Esophagus (tissue), 2 donors: ENCODE measurements at regions not wholly inside any gene's neighbourhood (a gene's known extent, or its start where the extent isn't known, plus 50 kb on each side); places are given as distances from the start of the nearest gene placed in this dataset.
"Not testable (repeated sequence)": the region's sequence is repeated elsewhere in the genome, so short reads cannot be mapped to it uniquely, and the experiment has no call there.

ENCODE experiments used
- H3K27ac ChIP-seq, 2 donors: one replicate each; pipeline ENCODE4 v1.5.1; 2013; ENCODE audit warnings: low read depth in 2 of 2, mild to moderate bottlenecking in 2 of 2, inconsistent platforms in 1 of 2, low read length in 1 of 2, moderate library complexity in 1 of 2
- H3K27me3 ChIP-seq, 2 donors: one replicate each; pipeline ENCODE4 v1.6.1; 2013; ENCODE audit warnings: low read length in 2 of 2, control low read depth in 1 of 2, mild to moderate bottlenecking in 1 of 2; ENCODE audit not compliant: insufficient read depth in 2 of 2, control insufficient read depth in 1 of 2
- H3K36me3 ChIP-seq, 2 donors: one replicate each; pipeline ENCODE4 v1.6.1; 2013; ENCODE audit warnings: low read length in 1 of 2; ENCODE audit not compliant: control insufficient read depth in 2 of 2, insufficient read depth in 2 of 2
- H3K4me1 ChIP-seq, 2 donors: one replicate each; pipeline ENCODE4 v1.6.1; 2013; ENCODE audit warnings: low read length in 1 of 2; ENCODE audit not compliant: control insufficient read depth in 2 of 2, insufficient read depth in 2 of 2
- H3K4me3 ChIP-seq, 2 donors: one replicate each; pipeline ENCODE4 v1.5.1; 2013; ENCODE audit warnings: low read length in 2 of 2, mild to moderate bottlenecking in 2 of 2, low read depth in 1 of 2, moderate library complexity in 1 of 2
- H3K9me3 ChIP-seq, 2 donors: one replicate each; pipeline ENCODE4 v1.6.1; 2013; ENCODE audit warnings: mild to moderate bottlenecking in 2 of 2, low read depth in 1 of 2, low read length in 1 of 2, moderate library complexity in 1 of 2; ENCODE audit not compliant: control insufficient read depth in 2 of 2, insufficient read depth in 1 of 2
- WGBS, 2 donors: extraction: QIAGEN DNeasy Blood & Tissue Kit; methylation state at CpG; one replicate each; pipeline ENCODE4 v1.1.7; 2013; 5-methylcytosine and 5-hydroxymethylcytosine counted together
- donor health status: healthy with polysubstance abuse.
- donor health status: Bipolar disorder and iron deficiency.

GRCh38 chr5:108696951-108697715 lies 50.6 kb upstream of the FER start:
- 79 to 83% methylated on average over 2 of the region's 2 CpGs for WGBS, 2 donors
- Histone ChIP-seq H3K4me1 (no peaks in the 10 kb centered on the region), H3K9me3 (no peaks in the 10 kb centered on the region), H3K36me3 (no peaks in the 10 kb centered on the region), H3K4me3 (no peak overlapping the region), H3K27me3 (no peaks in the 10 kb centered on the region), H3K27ac (no peak overlapping the region)

- Histone ChIP-seq H3K27me3 (no peaks in the 10 kb centered on the region), H3K4me3 (no peak overlapping the region), H3K27ac (no peak overlapping the region), H3K4me1 (no peaks in the 10 kb centered on the region), H3K9me3 (no peaks in the 10 kb centered on the region), H3K36me3 (no peaks in the 10 kb centered on the region)
- 53 to 56% methylated on average over 5 of the region's 5 CpGs for WGBS, 2 donors
Measured at GRCh38 chr5:108696407-108696806, 51.3 kb upstream of the FER start.

- H3K36me3 ChIP-seq, result no peaks in the 10 kb centered on the region
- no peak overlapping the region for H3K27ac ChIP-seq
- no peaks in the 10 kb centered on the region for H3K27me3 ChIP-seq
- H3K4me1 ChIP-seq, result no peaks in the 10 kb centered on the region
- H3K9me3 ChIP-seq, result no peaks in the 10 kb centered on the region
- no peak overlapping the region for H3K4me3 ChIP-seq
Measured at GRCh38 chr5:108688485-108688884, 59.2 kb upstream of the FER start.

GRCh38 chr5:108687595-108688200 lies 60.0 kb upstream of the FER start:
- 52 to 59% methylated on average over 2 of the region's 2 CpGs for WGBS, 2 donors
- Histone ChIP-seq H3K27ac (no peak overlapping the region), H3K9me3 (no peaks in the 10 kb centered on the region), H3K27me3 (no peaks in the 10 kb centered on the region), H3K36me3 (no peaks in the 10 kb centered on the region), H3K4me1 (no peaks in the 10 kb centered on the region), H3K4me3 (no peak overlapping the region)

- H3K4me3 ChIP-seq, result no peak overlapping the region
- no peaks in the 10 kb centered on the region for H3K4me1 ChIP-seq
- H3K27me3 ChIP-seq, result no peaks in the 10 kb centered on the region
- H3K9me3 ChIP-seq, result no peaks in the 10 kb centered on the region
- no peaks in the 10 kb centered on the region for H3K36me3 ChIP-seq
- H3K27ac ChIP-seq, result no peak overlapping the region
- 28 to 39% methylated on average over 1 of the region's 1 CpG for WGBS, 2 donors
Measured at GRCh38 chr5:108686676-108687075, 61.0 kb upstream of the FER start.

- WGBS, 2 donors, result 44 to 52% methylated on average over 19 of the region's 19 CpGs
- H3K4me1 ChIP-seq, H3K9me3 ChIP-seq, H3K27me3 ChIP-seq, H3K36me3 ChIP-seq, H3K27ac ChIP-seq: not testable (repeated sequence)
- H3K4me3 ChIP-seq, result peak overlapping the region; percentile 15 to 22
Measured at GRCh38 chr5:108685448-108686216, 62.1 kb upstream of the FER start.

GRCh38 chr5:108681079-108681921 lies 66.4 kb upstream of the FER start:
- WGBS, 2 donors, result 21 to 25% methylated on average over 5 of the region's 5 CpGs
- no peak overlapping the region for H3K27ac ChIP-seq

GRCh38 chr5:108678091-108678490 lies 69.6 kb upstream of the FER start:
- 85 to 89% methylated on average over 4 of the region's 4 CpGs for WGBS, 2 donors

More at GRCh38 chr5:108681079-108681921, 66.4 kb upstream of the FER start:
- Histone ChIP-seq H3K36me3 (no peaks in the 10 kb centered on the region), H3K9me3 (no peaks in the 10 kb centered on the region), H3K4me1 (no peaks in the 10 kb centered on the region), H3K27me3 (no peaks in the 10 kb centered on the region), H3K4me3 (no peak overlapping the region)

GRCh38 chr5:108675736-108676135 lies 72.0 kb upstream of the FER start:
- 93 to 94% methylated on average over 5 of the region's 5 CpGs for WGBS, 2 donors
- Histone ChIP-seq H3K4me1 (no peaks in the 10 kb centered on the region), H3K9me3 (no peaks in the 10 kb centered on the region), H3K27me3 (no peaks in the 10 kb centered on the region), H3K27ac (no peak overlapping the region), H3K4me3 (no peak overlapping the region), H3K36me3 (no peaks in the 10 kb centered on the region)

More at GRCh38 chr5:108678091-108678490, 69.6 kb upstream of the FER start:
- H3K9me3 ChIP-seq, result no peaks in the 10 kb centered on the region
- no peaks in the 10 kb centered on the region for H3K4me1 ChIP-seq
- H3K27me3 ChIP-seq, result no peaks in the 10 kb centered on the region
- no peak overlapping the region for H3K4me3 ChIP-seq
- H3K27ac ChIP-seq, result no peak overlapping the region
- no peaks in the 10 kb centered on the region for H3K36me3 ChIP-seq
